ENCODE measurements at regions not wholly inside any gene's neighbourhood (a gene's known extent, or its start where the extent isn't known, plus 50 kb on each side); places are given as distances from the start of the nearest gene placed in this dataset.

DNA sequence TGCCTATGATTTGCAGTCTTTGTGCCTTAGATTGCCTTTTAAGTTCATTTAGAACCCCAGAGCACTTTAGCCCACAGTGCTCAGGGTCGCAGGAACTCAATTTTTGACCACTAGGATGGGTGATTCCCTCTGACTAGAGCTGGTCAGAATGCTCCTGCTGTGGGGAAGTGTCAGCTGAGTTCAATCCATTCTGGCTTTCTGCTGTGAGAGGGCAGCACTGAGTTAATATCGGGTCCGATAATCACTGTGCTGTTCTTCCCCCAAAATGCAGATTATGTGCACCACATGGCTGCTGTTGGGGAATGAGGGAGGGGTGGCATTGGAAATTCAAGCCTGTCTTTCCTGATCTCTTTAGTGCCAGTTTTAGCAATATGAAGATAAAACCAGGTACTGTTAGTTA is 886.4 kb downstream of the DNAJB9 start:
- H2BK5ac ChIP-seq (ENCODE audit: low read depth, low read length, poor library complexity, severe bottlenecking): no peak overlapping the region
- intact Hi-C loops (cut with micrococcal nuclease): no loop called here
- H3K27me3 ChIP-seq (ENCODE audit: control insufficient read depth, insufficient read depth, low read length): no peaks in the 10 kb centered on the region
- dilution Hi-C loops (cut with HindIII; ENCODE audit: low sequenced_read_pairs, unreplicated experiment): no loop called here
- no peak overlapping the region for H3K56ac ChIP-seq (ENCODE audit: extremely low read depth, insufficient read depth, low read length)
- peaks cover 13% of the 10 kb centered on the region; the same call in 1 of the 2 replicates for H3K9me3 ChIP-seq (ENCODE audit: control insufficient read depth, insufficient read depth, low read length)
- no peak overlapping the region for H3K4me2 ChIP-seq (ENCODE audit: low read depth, low read length)
- H3K4me1 ChIP-seq (ENCODE audit: control insufficient read depth, insufficient read depth, low read length): no peaks in the 10 kb centered on the region
- no TSS peak for BruUV-seq (replicated peaks)
- H4K8ac ChIP-seq (ENCODE audit: low read depth in 2 of 2, low read length in 2 of 2): no peak overlapping the region
- in situ Hi-C loops (cut with MboI; ENCODE audit: low sequenced_read_pairs): no loop called here
- H3K9me1 ChIP-seq (ENCODE audit: insufficient read depth, low read length): no peaks in the 10 kb centered on the region
- H3K23ac ChIP-seq (ENCODE audit: low read depth, low read length): no peak overlapping the region
- H4K91ac ChIP-seq (ENCODE audit: insufficient read depth, low read depth, low read length): no peak overlapping the region
- ChIA-PET POLR2A (ENCODE audit: unreplicated experiment) (no interaction called here), CTCF (no interaction called here)
- no peak overlapping the region for H2AK5ac ChIP-seq (ENCODE audit: low read depth, low read length)
- H2AFZ ChIP-seq (replicated peaks; ENCODE audit: low read length, poor library complexity): no peak overlapping the region
- H3K4ac ChIP-seq (ENCODE audit: low read depth, low read length): no peak overlapping the region
- H3K79me1 ChIP-seq (ENCODE audit: low read depth in 1 of 2, low read length in 2 of 2): no peaks in the 10 kb centered on the region
- no peak overlapping the region for H2BK20ac ChIP-seq (ENCODE audit: low read depth, low read length)
- no peak overlapping the region for H3K27ac ChIP-seq (ENCODE audit: insufficient read depth, low read length)
- no peak overlapping the region for H3K18ac ChIP-seq (ENCODE audit: low read depth, low read length)
- no peaks in the 10 kb centered on the region for H3K36me3 ChIP-seq (ENCODE audit: control insufficient read depth, insufficient read depth, low read length)
- no peak overlapping the region for H3K9ac ChIP-seq (ENCODE audit: low read depth, low read length)
- TF ChIP-seq RCOR1 (IDR thresholded peaks at IDR 0.05; ENCODE audit: insufficient replicate concordance, low read length) (no peak), CEBPB (IDR thresholded peaks at IDR 0.05; ENCODE audit: low read depth, low read length) (no peak), NFE2L2 (IDR thresholded peaks at IDR 0.05; ENCODE audit: low read depth, low read length) (no peak), POLR2A (IDR thresholded peaks at IDR 0.05; ENCODE audit: low read depth, low read length) (no peak)
- no peak overlapping the region for H2BK120ac ChIP-seq (ENCODE audit: low read depth, low read length)
- no peaks in the 10 kb centered on the region for H4K20me1 ChIP-seq (ENCODE audit: insufficient read depth, low read length)
- no peak overlapping the region for H3K4me3 ChIP-seq (ENCODE audit: insufficient read depth, low read depth, low read length)
- H3K14ac ChIP-seq (replicated peaks; ENCODE audit: low read depth, low read length): no peak overlapping the region
- DNase-seq (no peak), ATAC-seq (ENCODE audit: low read depth) (no peak)
- no peak overlapping the region for H2BK15ac ChIP-seq (ENCODE audit: low read depth, low read length)
- H4K5ac ChIP-seq (ENCODE audit: low read depth, low read length): no peak overlapping the region
- WGBS, 2 experiments (ENCODE audit: extremely low coverage in 2 of 2, insufficient read length in 1 of 2): no CpG with 5 or more reads among the region's 3 CpGs
- no peak overlapping the region for H2AK9ac ChIP-seq (replicated peaks; ENCODE audit: low read depth, low read length, poor library complexity)
